GM06990 (cell line): ENCODE measurements at regions not wholly inside any gene's neighbourhood (a gene's known extent, or its start where the extent isn't known, plus 50 kb on each side); places are given as distances from the start of the nearest gene placed in this dataset.

Source experiments
- DNase-seq: peaks from one replicate; pipeline ENCODE4 v3.0.0-alpha.2; 2011; ENCODE audit not compliant: insufficient read length; ENCODE audit errors: extremely low read depth
- H3K27me3 ChIP-seq: replicated peaks from 2 replicates; pipeline ENCODE4 v1.6.0; 2011; ENCODE audit warnings: low read length; ENCODE audit not compliant: control insufficient read depth, insufficient read depth
- H3K36me3 ChIP-seq: 2 replicates; pipeline ENCODE4 v1.5.1; 2011; ENCODE audit warnings: low read length; ENCODE audit not compliant: control insufficient read depth, insufficient read depth
- H3K4me3 ChIP-seq: replicated peaks from 2 replicates; pipeline ENCODE4 v1.5.1; 2011; ENCODE audit warnings: low read depth, mild to moderate bottlenecking, control low read depth, low read length
- TF ChIP-seq, protein P1 (sequence below): IDR thresholded peaks from 2 replicates; pipeline ENCODE4 v1.5.1; 2011; ENCODE audit warnings: low read length, control low read depth, mild to moderate bottlenecking, inconsistent platforms; ENCODE audit not compliant: insufficient read depth, poor library complexity, severe bottlenecking

DNA sequence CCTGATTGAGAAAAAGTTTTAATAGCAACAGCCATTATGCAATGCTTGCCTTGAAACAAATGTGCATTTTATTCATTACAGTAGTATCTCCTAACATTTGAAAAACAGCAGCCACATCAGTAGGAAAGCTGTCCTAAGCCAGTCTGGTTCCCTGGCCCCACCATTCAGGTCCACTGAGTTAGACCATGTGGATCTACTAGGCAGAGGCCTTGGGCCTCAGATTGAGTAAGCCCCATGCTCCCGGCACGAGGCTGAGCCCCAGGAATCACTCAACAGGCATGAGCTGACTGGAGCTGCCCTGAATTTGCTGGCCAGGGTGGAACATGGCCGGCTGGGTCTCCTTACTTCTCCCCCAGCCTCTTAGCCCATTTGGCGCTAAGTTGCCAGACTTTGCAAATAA is 103.4 kb downstream of the ZFP36L2 start:
- Histone ChIP-seq H3K4me3 (no peak overlapping the region), H3K27me3 (no peaks in the 10 kb centered on the region; the same call in 1 of the 2 replicates), H3K36me3 (no peaks in the 10 kb centered on the region)
- TF ChIP-seq, protein P1, sequence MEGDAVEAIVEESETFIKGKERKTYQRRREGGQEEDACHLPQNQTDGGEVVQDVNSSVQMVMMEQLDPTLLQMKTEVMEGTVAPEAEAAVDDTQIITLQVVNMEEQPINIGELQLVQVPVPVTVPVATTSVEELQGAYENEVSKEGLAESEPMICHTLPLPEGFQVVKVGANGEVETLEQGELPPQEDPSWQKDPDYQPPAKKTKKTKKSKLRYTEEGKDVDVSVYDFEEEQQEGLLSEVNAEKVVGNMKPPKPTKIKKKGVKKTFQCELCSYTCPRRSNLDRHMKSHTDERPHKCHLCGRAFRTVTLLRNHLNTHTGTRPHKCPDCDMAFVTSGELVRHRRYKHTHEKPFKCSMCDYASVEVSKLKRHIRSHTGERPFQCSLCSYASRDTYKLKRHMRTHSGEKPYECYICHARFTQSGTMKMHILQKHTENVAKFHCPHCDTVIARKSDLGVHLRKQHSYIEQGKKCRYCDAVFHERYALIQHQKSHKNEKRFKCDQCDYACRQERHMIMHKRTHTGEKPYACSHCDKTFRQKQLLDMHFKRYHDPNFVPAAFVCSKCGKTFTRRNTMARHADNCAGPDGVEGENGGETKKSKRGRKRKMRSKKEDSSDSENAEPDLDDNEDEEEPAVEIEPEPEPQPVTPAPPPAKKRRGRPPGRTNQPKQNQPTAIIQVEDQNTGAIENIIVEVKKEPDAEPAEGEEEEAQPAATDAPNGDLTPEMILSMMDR: no peak
- DNase-seq: no peak

DNA sequence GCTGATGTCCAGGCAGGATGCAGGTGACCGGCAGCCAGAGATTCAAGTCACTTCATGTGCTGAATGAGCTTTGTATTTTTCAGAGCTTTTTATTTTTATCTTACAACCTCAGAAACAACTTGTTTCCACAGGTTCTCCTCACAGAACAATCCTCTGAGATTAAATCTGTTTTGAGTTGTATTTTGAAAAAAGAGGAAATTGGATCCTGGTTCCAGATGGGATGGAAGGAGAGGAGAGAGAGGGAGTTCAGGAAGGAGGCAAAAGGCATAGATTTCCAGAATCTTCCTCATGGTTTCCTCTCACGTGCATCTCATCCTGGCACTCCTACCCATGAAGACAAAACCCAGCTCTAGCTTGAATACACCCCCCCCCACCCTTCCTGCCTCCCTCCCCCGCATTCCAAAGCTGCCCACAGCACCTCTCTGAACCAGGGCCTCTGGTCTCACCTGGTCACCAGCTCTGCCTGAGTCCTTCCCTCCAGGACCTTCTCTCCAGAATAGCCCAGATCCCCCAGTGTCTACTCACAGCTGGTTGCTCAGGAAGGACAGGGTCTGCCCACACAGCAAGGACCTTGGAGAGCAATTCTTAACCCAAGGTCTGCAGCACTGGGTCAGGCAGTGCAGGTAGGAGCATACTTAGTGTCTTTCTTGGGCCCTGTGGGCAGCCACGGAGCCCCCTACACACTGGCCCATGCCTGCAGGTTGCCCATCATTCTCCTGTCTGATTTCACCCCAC is 104.7 kb downstream of the ZFP36L2 start:
- no peaks in the 10 kb centered on the region for H3K36me3 ChIP-seq
- no peaks in the 10 kb centered on the region; the same call in 1 of the 2 replicates for H3K27me3 ChIP-seq
- no peak for DNase-seq
- TF ChIP-seq, protein P1: no peak
- no peak overlapping the region for H3K4me3 ChIP-seq

DNA sequence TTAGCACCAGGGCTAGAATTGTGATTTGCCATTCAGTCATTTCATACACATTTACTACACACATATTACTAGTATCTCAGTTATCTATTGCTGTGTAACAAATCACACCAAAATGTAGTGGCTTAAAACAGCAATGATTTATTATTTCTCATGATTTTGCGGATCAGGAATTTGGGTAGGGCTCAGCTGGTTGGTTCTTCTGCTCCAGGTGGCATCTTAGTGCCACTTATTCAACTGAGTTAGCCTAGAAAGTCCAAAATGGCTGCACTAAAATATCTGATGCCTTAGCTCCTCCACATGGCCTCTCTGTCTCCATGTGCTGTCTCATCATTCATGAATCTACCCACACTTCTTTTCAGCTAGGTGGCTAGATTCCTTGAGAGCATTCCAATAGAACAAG is 107.1 kb downstream of the ZFP36L2 start:
- DNase-seq: no peak
- H3K4me3 ChIP-seq: no peak overlapping the region
- no peaks in the 10 kb centered on the region; the same call in 1 of the 2 replicates for H3K27me3 ChIP-seq
- no peaks in the 10 kb centered on the region for H3K36me3 ChIP-seq
- TF ChIP-seq, protein P1: no peak

DNA sequence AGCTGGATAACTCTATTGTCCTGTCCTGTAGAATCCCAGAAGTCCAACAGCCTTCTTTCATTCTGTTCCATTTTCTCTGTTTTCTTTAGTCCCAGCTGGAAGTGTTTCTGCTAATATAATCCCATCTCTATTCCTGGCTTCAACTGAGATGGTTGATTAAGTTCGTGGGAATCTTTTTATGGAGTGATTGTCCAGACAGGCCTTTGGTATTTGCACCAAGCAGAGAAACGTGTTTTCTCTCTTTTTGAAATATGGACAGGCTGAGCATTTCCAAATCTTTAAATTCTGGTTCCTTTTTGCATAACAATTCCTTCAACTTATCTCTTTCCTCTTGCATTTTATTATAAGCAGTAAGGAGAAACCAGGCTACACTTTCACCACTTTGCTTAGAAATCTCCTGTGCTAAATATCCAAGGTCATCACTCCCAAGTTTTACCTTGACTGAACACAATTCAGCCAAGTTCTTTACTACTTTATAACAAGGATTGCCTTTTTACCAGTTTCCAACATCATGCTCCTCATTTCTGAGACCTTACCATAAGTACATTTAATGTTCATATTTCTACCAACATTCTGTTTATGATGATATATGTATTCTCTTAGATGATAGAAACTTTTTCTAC is 108.8 kb downstream of the ZFP36L2 start:
- Histone ChIP-seq H3K27me3 (no peaks in the 10 kb centered on the region), H3K4me3 (no peak overlapping the region), H3K36me3 (no peaks in the 10 kb centered on the region)
- TF ChIP-seq, protein P1: no peak
- DNase-seq: no peak

DNA sequence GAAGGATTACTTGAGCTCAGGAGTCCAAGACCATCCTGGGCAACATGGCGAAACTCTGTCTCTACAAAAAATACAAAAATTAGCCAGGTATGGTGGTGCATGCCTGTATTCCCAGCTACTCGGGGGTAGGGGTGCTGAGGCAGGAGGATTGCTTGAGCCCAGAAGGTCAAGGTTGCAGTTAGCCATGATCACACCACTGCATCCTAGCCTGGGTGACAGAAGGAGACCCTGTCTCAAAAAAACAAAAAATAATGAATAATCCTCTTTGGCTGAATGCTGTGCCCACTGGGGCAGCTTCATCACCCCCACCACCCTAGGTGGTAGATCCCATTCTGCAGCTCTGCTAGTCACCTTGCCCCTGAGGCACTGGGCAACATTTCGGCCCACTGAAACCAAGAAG is 109.4 kb downstream of the ZFP36L2 start:
- TF ChIP-seq, protein P1: no peak
- H3K4me3 ChIP-seq: no peak overlapping the region
- no peaks in the 10 kb centered on the region for H3K27me3 ChIP-seq
- no peak for DNase-seq
- no peaks in the 10 kb centered on the region for H3K36me3 ChIP-seq
